NT2/D1 (cell line): ENCODE measurements at regions not wholly inside any gene's neighbourhood (a gene's known extent, or its start where the extent isn't known, plus 50 kb on each side); places are given as distances from the start of the nearest gene placed in this dataset.
"Not testable (repeated sequence)": the region's sequence is repeated elsewhere in the genome, so short reads cannot be mapped to it uniquely, and the experiment has no call there.

Experiments
- DNase-seq: peaks from one replicate; pipeline ENCODE4 v3.0.0-alpha.2; 2011; ENCODE audit warnings: low read depth, low spot score
- H3K27me3 ChIP-seq: 2 replicates; pipeline ENCODE4 v1.6.0; 2011; ENCODE audit warnings: mild to moderate bottlenecking; ENCODE audit not compliant: insufficient read length, insufficient read depth
- H3K36me3 ChIP-seq: 2 replicates; pipeline ENCODE4 v1.6.1; 2011; ENCODE audit warnings: mild to moderate bottlenecking, low read length, mixed read lengths; ENCODE audit not compliant: insufficient read depth, insufficient read length
- H3K4me1 ChIP-seq: 2 replicates; pipeline ENCODE4 v1.5.1; 2011; ENCODE audit not compliant: insufficient read depth, insufficient read length
- H3K4me3 ChIP-seq: 2 replicates; pipeline ENCODE4 v1.5.1; 2011; ENCODE audit warnings: low read depth; ENCODE audit not compliant: insufficient read length
- H3K9ac ChIP-seq: 2 replicates; pipeline ENCODE4 v1.6.0; 2011; ENCODE audit warnings: low read depth; ENCODE audit not compliant: insufficient read length
- H3K9me3 ChIP-seq: 2 replicates; pipeline ENCODE4 v1.5.1; 2011; ENCODE audit warnings: mild to moderate bottlenecking, low read length; ENCODE audit not compliant: insufficient read depth
- SUZ12 ChIP-seq: IDR thresholded peaks from 2 replicates; pipeline ENCODE4 v1.6.1; 2011; ENCODE audit not compliant: insufficient read length, insufficient read depth; ENCODE audit errors: extremely low read depth
- YY1 ChIP-seq: IDR thresholded peaks from 2 replicates; pipeline ENCODE4 v1.6.1; 2011; ENCODE audit not compliant: insufficient read length, insufficient read depth
- ZNF274 ChIP-seq: IDR thresholded peaks from 2 replicates; pipeline ENCODE4 v1.6.1; 2011; ENCODE audit warnings: mild to moderate bottlenecking, low read depth, low read length

DNA sequence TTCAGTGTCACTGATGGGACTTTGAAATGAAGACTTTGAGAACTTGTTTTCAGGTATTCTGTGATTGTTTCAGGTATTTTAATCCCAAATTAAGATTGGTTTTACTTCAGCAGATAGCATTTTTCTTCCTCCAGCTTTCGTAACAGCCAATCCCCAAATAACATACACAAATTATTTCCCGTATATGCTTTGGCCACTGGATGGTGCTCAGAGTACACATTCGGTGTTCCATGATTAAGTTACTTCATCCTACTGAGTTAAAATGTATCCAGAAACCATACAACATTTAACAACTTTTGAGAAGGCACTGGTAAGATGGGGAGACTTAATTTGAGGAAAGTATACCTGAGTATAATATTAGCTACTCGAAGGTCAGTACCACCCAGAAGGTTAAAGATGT lies 233.4 kb upstream of the FAM47A start:
- Histone ChIP-seq H3K36me3 (no peaks in the 10 kb centered on the region), H3K4me3 (no peak overlapping the region), H3K27me3 (no peaks in the 10 kb centered on the region), H3K9me3 (no peaks in the 10 kb centered on the region), H3K4me1 (no peaks in the 10 kb centered on the region), H3K9ac (no peak overlapping the region)
- no peak for TF ChIP-seq ZNF274
- TF ChIP-seq SUZ12: no peak
- no peak for TF ChIP-seq YY1
- DNase-seq: no peak

DNA sequence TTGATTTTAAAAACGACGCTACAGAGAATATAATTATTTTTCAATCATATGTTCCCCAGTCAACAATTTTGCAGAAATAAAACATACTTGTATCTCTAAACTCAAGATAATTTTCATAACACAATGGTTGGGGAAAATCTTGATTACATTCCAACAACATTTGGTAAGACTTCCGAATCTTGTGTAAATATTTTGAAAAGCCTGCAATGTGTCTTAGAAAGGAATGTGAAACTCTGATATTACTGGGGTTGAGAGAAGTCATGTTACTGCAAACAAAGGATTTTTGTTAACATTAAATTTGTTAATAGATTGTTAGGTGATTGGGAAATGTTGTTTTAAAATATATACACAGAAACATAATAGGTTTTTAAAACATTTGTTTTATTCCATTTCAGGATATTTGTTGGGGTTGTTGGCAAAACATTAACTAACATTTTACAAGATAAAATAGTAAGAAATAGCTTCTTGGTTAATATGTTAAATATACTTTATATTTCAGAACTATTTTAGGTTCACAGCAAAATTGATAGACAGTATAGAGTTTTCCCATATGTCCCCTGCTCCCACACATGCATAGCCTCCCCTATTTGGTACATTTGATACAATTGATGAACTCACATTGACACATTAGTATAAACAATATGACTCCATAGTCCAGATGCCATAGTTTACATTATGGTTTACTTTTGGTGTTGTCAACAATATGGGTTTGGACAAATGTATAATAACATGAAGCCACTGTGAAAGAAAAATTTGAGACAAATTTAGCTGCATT lies 218.6 kb upstream of the FAM47A start:
- DNase-seq: no peak
- Histone ChIP-seq H3K27me3 (no peaks in the 10 kb centered on the region), H3K9ac (no peak overlapping the region), H3K4me1 (no peaks in the 10 kb centered on the region), H3K36me3 (no peaks in the 10 kb centered on the region), H3K9me3 (no peaks in the 10 kb centered on the region), H3K4me3 (no peak overlapping the region)
- no peak for TF ChIP-seq ZNF274
- TF ChIP-seq YY1: no peak
- no peak for TF ChIP-seq SUZ12

DNA sequence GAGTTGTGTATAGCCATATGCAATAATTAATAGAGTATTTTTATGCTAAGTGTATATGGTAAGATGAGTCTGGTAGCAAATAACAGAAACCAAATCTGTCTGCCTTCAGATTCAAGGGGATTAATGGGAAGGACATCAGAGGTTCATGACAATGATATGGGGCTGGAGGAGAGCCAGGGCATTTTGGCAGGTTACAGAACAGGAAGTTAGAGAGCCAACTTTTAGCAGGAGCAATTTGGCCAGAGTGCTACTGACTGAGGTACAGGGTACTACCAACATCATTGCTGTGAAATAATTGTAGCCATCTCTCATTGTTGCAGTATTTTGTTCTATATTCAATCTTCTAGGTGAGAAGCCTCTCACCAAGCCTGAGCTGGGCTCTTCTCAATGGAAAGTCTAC lies 210.9 kb upstream of the FAM47A start:
- no peak overlapping the region for H3K4me3 ChIP-seq

DNA sequence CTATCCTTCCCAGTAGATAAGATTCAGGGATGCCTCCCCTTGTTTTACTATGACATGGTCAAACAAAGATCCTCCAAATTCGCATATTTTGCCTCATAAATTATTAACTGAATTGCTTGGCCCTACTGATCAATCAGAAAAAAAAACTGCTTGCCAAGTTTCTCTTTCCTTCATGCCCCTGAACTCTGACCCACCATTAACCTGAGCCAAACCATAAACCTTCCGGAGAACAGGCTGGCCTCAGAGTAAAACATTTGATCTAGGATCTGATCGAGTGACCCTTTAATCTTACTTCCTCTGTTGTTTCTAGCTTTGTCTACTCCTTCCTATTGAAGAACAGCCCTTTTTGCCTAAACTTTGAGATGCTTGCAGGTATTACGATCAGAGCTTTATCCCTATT lies 209.7 kb upstream of the FAM47A start:
- Histone ChIP-seq H3K27me3 (no peaks in the 10 kb centered on the region), H3K9ac (no peak overlapping the region), H3K36me3 (no peaks in the 10 kb centered on the region), H3K9me3 (peaks cover 8% of the 10 kb centered on the region; the same call in 1 of the 2 replicates), H3K4me3 (no peak overlapping the region), H3K4me1 (no peaks in the 10 kb centered on the region)
- DNase-seq: no peak
- TF ChIP-seq YY1 (no peak), ZNF274 (no peak), SUZ12 (no peak)

More for the DNA sequence above, 210.9 kb upstream of the FAM47A start:
- no peaks in the 10 kb centered on the region for H3K36me3 ChIP-seq
- no peak overlapping the region for H3K9ac ChIP-seq
- H3K27me3 ChIP-seq: no peaks in the 10 kb centered on the region
- no peaks in the 10 kb centered on the region for H3K4me1 ChIP-seq
- H3K9me3 ChIP-seq: no peaks in the 10 kb centered on the region
- no peak for DNase-seq
- TF ChIP-seq SUZ12 (no peak), ZNF274 (no peak)

GRCh38 chrX:34341258-34341657 lies 209.1 kb upstream of the FAM47A start:
- TF ChIP-seq ZNF274 (no peak), YY1 (no peak), SUZ12 (no peak)
- H3K9me3 ChIP-seq: peaks cover 11% of the 10 kb centered on the region; the same call in 1 of the 2 replicates
- DNase-seq: no peak
- no peak overlapping the region for H3K9ac ChIP-seq
- no peaks in the 10 kb centered on the region for H3K27me3 ChIP-seq
- no peaks in the 10 kb centered on the region for H3K36me3 ChIP-seq
- no peak overlapping the region for H3K4me3 ChIP-seq
- H3K4me1 ChIP-seq: no peaks in the 10 kb centered on the region

- Histone ChIP-seq H3K9me3 (peaks cover 11% of the 10 kb centered on the region; the same call in 1 of the 2 replicates), H3K36me3 (no peaks in the 10 kb centered on the region), H3K4me1 (no peaks in the 10 kb centered on the region), H3K4me3 (no peak overlapping the region), H3K27me3 (no peaks in the 10 kb centered on the region), H3K9ac (no peak overlapping the region)
- no peak for DNase-seq
- no peak for TF ChIP-seq YY1
- no peak for TF ChIP-seq ZNF274
- no peak for TF ChIP-seq SUZ12
Observed at GRCh38 chrX:34338046-34338445, 205.9 kb upstream of the FAM47A start.

GRCh38 chrX:34335376-34335775 lies 203.3 kb upstream of the FAM47A start:
- H3K4me3 ChIP-seq, DNase-seq, H3K9ac ChIP-seq, H3K36me3 ChIP-seq, H3K27me3 ChIP-seq, H3K4me1 ChIP-seq: not testable (repeated sequence)
- H3K9me3 ChIP-seq: peaks cover 11% of the 10 kb centered on the region; the same call in 1 of the 2 replicates

DNA sequence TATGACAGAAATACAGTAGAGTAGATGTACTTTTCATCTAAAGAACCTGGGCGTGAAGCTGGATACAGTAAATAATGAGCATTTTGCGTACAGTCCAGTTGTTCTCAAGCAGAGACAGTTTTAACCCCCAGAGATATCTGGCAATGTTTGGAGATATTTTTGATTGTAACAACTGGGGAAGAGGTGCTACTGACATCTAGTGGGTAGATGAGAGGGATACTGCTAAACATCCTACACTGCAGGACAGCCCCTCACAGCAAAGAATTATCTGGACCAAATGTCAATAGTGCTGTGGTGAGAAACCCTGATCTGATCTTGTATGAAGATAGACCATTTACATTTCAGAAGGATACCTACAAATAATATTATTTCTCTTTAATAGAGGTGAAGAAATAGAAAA lies 200.2 kb upstream of the FAM47A start:
- H3K27me3 ChIP-seq: no peaks in the 10 kb centered on the region
- H3K4me1 ChIP-seq: no peaks in the 10 kb centered on the region
- peaks cover 7% of the 10 kb centered on the region; the same call in 1 of the 2 replicates for H3K9me3 ChIP-seq
- no peak overlapping the region for H3K4me3 ChIP-seq
- DNase-seq: no peak
- TF ChIP-seq SUZ12: no peak
- no peak for TF ChIP-seq ZNF274
- TF ChIP-seq YY1: no peak
- no peak overlapping the region for H3K9ac ChIP-seq
- H3K36me3 ChIP-seq: no peaks in the 10 kb centered on the region
